ENCODE measurements at regions not wholly inside any gene's neighbourhood (a gene's known extent, or its start where the extent isn't known, plus 50 kb on each side); places are given as distances from the start of the nearest gene placed in this dataset.

- DNase-seq (ENCODE audit: low read depth): no peak
Measured at GRCh38 chr22:49209452-49210195, 618.0 kb downstream of the BRD1 start.

- DNase-seq (ENCODE audit: low read depth): no peak
Measured at GRCh38 chr22:49208768-49209252, 618.9 kb downstream of the BRD1 start.

- no peak for DNase-seq (ENCODE audit: low read depth)
Measured at GRCh38 chr22:49208004-49208402, 619.7 kb downstream of the BRD1 start.

- DNase-seq (ENCODE audit: low read depth): no peak
Measured at GRCh38 chr22:49207008-49208003, 620.4 kb downstream of the BRD1 start.

GRCh38 chr22:49206281-49206680 is 621.4 kb downstream of the BRD1 start:
- DNase-seq (ENCODE audit: low read depth): no peak

- no peak for DNase-seq (ENCODE audit: low read depth)
Measured at GRCh38 chr22:49205483-49205800, 622.2 kb downstream of the BRD1 start.

GRCh38 chr22:49204599-49205482 is 622.8 kb downstream of the BRD1 start:
- no peak for DNase-seq (ENCODE audit: low read depth)

GRCh38 chr22:49203859-49204598 is 623.6 kb downstream of the BRD1 start:
- no peak for DNase-seq (ENCODE audit: low read depth)

- DNase-seq (ENCODE audit: low read depth): no peak
Measured at GRCh38 chr22:49203091-49203858, 624.4 kb downstream of the BRD1 start.

- DNase-seq (ENCODE audit: low read depth): no peak
Measured at GRCh38 chr22:49202226-49202625, 625.4 kb downstream of the BRD1 start.

GRCh38 chr22:49201046-49201970 is 626.4 kb downstream of the BRD1 start:
- no peak for DNase-seq (ENCODE audit: low read depth)

GRCh38 chr22:49199224-49199623 is 628.4 kb downstream of the BRD1 start:
- no peak for DNase-seq (ENCODE audit: low read depth)

GRCh38 chr22:49198705-49199084 is 629.0 kb downstream of the BRD1 start:
- no peak for DNase-seq (ENCODE audit: low read depth)

- DNase-seq (ENCODE audit: low read depth): no peak
Measured at GRCh38 chr22:49197986-49198704, 629.5 kb downstream of the BRD1 start.

GRCh38 chr22:49197505-49197904 is 630.2 kb downstream of the BRD1 start:
- DNase-seq (ENCODE audit: low read depth): no peak

- no peak for DNase-seq (ENCODE audit: low read depth)
Measured at GRCh38 chr22:49196046-49196511, 631.6 kb downstream of the BRD1 start.

- no peak for DNase-seq (ENCODE audit: low read depth)
Measured at GRCh38 chr22:49195636-49196035, 632.0 kb downstream of the BRD1 start.

GRCh38 chr22:49193901-49194465 is 633.7 kb downstream of the BRD1 start:
- DNase-seq (ENCODE audit: low read depth): no peak
